HG03095 (cell line): ENCODE measurements at regions not wholly inside any gene's neighbourhood (a gene's known extent, or its start where the extent isn't known, plus 50 kb on each side); places are given as distances from the start of the nearest gene placed in this dataset.

Experiments used
- ATAC-seq: cut with Tn5 transposase; IDR thresholded peaks from one replicate; pipeline ENCODE4 v1.9.1; 2021; ENCODE audit warnings: moderate library complexity; ENCODE audit not compliant: unreplicated experiment

GRCh38 chr13:47277774-47278173 lies 380.9 kb upstream of the HTR2A start:
- no peak for ATAC-seq

- no peak for ATAC-seq
Observed at GRCh38 chr13:47268270-47268669, 371.4 kb upstream of the HTR2A start.

- no peak for ATAC-seq
Observed at GRCh38 chr13:47258384-47258783, 361.5 kb upstream of the HTR2A start.

GRCh38 chr13:47256618-47257017 lies 359.8 kb upstream of the HTR2A start:
- ATAC-seq: no peak

- ATAC-seq: no peak
Observed at GRCh38 chr13:47252627-47253026, 355.8 kb upstream of the HTR2A start.

- ATAC-seq: no peak
Observed at GRCh38 chr13:47251771-47252170, 354.9 kb upstream of the HTR2A start.

GRCh38 chr13:47250146-47250545 lies 353.3 kb upstream of the HTR2A start:
- no peak for ATAC-seq

- no peak for ATAC-seq
Observed at GRCh38 chr13:47249266-47249665, 352.4 kb upstream of the HTR2A start.

- no peak for ATAC-seq
Observed at GRCh38 chr13:47241446-47241845, 344.6 kb upstream of the HTR2A start.

- no peak for ATAC-seq
Observed at GRCh38 chr13:47239025-47239424, 342.2 kb upstream of the HTR2A start.

GRCh38 chr13:47237571-47237970 lies 340.7 kb upstream of the HTR2A start:
- ATAC-seq: no peak

GRCh38 chr13:47233734-47234133 lies 336.9 kb upstream of the HTR2A start:
- no peak for ATAC-seq

GRCh38 chr13:47232516-47232915 lies 335.7 kb upstream of the HTR2A start:
- ATAC-seq: no peak

GRCh38 chr13:47230155-47230554 lies 333.3 kb upstream of the HTR2A start:
- ATAC-seq: no peak

GRCh38 chr13:47226516-47226915 lies 329.7 kb upstream of the HTR2A start:
- ATAC-seq: no peak

- no peak for ATAC-seq
Observed at GRCh38 chr13:47220453-47221140, 323.7 kb upstream of the HTR2A start.

- ATAC-seq: no peak
Observed at GRCh38 chr13:47218611-47219010, 321.8 kb upstream of the HTR2A start.

GRCh38 chr13:47216176-47216822 lies 319.4 kb upstream of the HTR2A start:
- ATAC-seq: no peak

- no peak for ATAC-seq
Observed at GRCh38 chr13:47215736-47216135, 318.9 kb upstream of the HTR2A start.

GRCh38 chr13:47213047-47213446 lies 316.2 kb upstream of the HTR2A start:
- ATAC-seq: no peak

- ATAC-seq: no peak
Observed at GRCh38 chr13:47211106-47211505, 314.3 kb upstream of the HTR2A start.

- ATAC-seq: no peak
Observed at GRCh38 chr13:47206111-47206510, 309.3 kb upstream of the HTR2A start.
